ENCODE measurements at regions not wholly inside any gene's neighbourhood (a gene's known extent, or its start where the extent isn't known, plus 50 kb on each side); places are given as distances from the start of the nearest gene placed in this dataset.

- TF ChIP-seq CTCF (IDR thresholded peaks at IDR 0.05; ENCODE audit: low read depth, low read length, poor library complexity, severe bottlenecking) (no peak), EZH2phosphoT487 (IDR thresholded peaks at IDR 0.05; ENCODE audit: borderline replicate concordance, low read length) (no peak)
These were observed 186.6 kb downstream of the SOX4 start for GRCh38 chr6:21780141-21780540.

Data from DOHH2 (cell line).